ENCODE measurements at regions not wholly inside any gene's neighbourhood (a gene's known extent, or its start where the extent isn't known, plus 50 kb on each side); places are given as distances from the start of the nearest gene placed in this dataset.

DNA sequence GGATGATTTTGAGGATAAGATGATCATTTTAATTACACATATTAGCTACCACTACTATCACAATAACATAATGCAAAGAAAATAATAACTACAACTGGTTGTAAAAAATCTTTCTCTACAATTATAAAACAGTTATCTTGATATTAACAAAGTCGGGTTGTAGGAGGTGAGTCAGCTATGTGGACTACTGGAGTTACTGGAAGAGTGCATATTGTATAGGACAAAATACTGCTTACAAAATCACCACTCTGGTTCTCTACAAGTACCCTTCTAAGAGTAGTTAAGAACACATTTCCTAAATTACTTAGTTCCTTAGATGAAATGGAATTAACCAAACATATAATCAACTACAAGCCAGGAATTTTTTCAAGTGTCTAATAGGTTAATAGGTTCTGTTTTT is 74.1 kb downstream of the HYCC1 start:
- Histone ChIP-seq H3K79me2 (ENCODE audit: control insufficient read depth, insufficient read depth, low read length) (no peaks in the 10 kb centered on the region), H3K27me3 (ENCODE audit: control insufficient read depth in 2 of 2, insufficient read depth in 2 of 2, low read length in 2 of 2) (no peaks in the 10 kb centered on the region), H3K27ac (ENCODE audit: insufficient read depth, low read depth, low read length) (no peak overlapping the region), H3K4me2 (ENCODE audit: insufficient read depth, low read length) (no peak overlapping the region), H3K4me1 (ENCODE audit: control insufficient read depth, extremely low read depth, insufficient read depth, low read length) (no peaks in the 10 kb centered on the region), H4K20me1 (replicated peaks; ENCODE audit: control insufficient read depth, extremely low read depth, insufficient read depth, low read length) (no peaks in the 10 kb centered on the region), H3K9me3 (replicated peaks; ENCODE audit: control insufficient read depth, insufficient read depth, low read length) (no peaks in the 10 kb centered on the region), H3K36me3 (ENCODE audit: control insufficient read depth in 2 of 2, extremely low read depth in 1 of 2, insufficient read depth in 2 of 2, low read length in 2 of 2) (no peaks in the 10 kb centered on the region), H3K9me1 (replicated peaks; ENCODE audit: control insufficient read depth, extremely low read depth, insufficient read depth, low read length) (no peaks in the 10 kb centered on the region), H2AFZ (ENCODE audit: low read depth, low read length) (no peak overlapping the region), H3K9ac (replicated peaks; ENCODE audit: extremely low read depth, insufficient read depth, low read length) (no peak overlapping the region), H3K4me3 (replicated peaks in 1 of 3; ENCODE audit: insufficient read depth in 1 of 3, low read depth in 1 of 3, low read length in 3 of 3) (no peak overlapping the region)
- TF ChIP-seq POLR2A (IDR thresholded peaks at IDR 0.05; ENCODE audit: low read depth, low read length) (no peak), GATA2 (IDR thresholded peaks at IDR 0.05; ENCODE audit: insufficient read depth, insufficient read length, low read depth, low read length) (no peak), MYC (IDR thresholded peaks at IDR 0.05; ENCODE audit: low read depth, low read length) (no peak)
- ChIA-PET POLR2A (no interaction called here), CTCF (interaction anchor here (0.7 kb wide), 1 partner anchor 10 kb away, joined by 3 read pairs; no protein-coding TSS in a partner anchor)
- dilution Hi-C loops (cut with MboI; ENCODE audit: extremely low pct_ligation_motif_present, low sequenced_read_pairs) (no loop called here), intact Hi-C loops (cut with micrococcal nuclease) (no loop called here)
- DNase-seq (ENCODE audit: low read depth, low spot score) (no peak), FAIRE-seq (no peak)
- BruUV-seq (replicated peaks) = no TSS peak

DNA sequence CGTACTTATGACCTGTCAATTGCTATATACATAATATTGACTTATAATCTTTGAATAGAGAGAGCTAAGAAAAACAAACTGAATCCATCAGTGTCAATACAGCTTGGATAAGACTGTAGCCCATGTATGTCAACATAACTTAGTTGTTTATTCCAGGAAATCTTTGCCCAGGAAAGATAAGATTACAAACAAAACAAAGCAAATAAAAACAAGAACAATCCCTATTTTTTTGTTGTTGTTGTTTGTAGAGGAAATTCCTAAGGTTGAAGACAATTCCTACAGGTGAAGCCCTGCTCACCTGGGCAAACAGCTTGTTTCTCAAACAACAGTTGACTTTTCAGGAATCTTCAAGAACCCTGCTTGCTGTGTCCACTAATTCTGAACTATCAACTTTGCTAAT is 76.0 kb downstream of the HYCC1 start:
- intact Hi-C loops (cut with micrococcal nuclease) = no loop called here
- ChIA-PET POLR2A (interaction anchor here (0.7 kb wide), 1 partner anchor 307 kb away, joined by 3 read pairs; no protein-coding TSS in a partner anchor), CTCF (interaction anchor here (1.0 kb wide), 1 partner anchor 378 kb away, joined by 3 read pairs; no protein-coding TSS in a partner anchor)
- dilution Hi-C loops (cut with MboI; ENCODE audit: extremely low pct_ligation_motif_present, low sequenced_read_pairs) = no loop called here
- BruUV-seq (replicated peaks) = no TSS peak
- H3K4me3 ChIP-seq (replicated peaks in 1 of 3; ENCODE audit: insufficient read depth in 1 of 3, low read depth in 1 of 3, low read length in 3 of 3) = no peak overlapping the region
- H3K9me3 ChIP-seq (replicated peaks; ENCODE audit: control insufficient read depth, insufficient read depth, low read length) = no peaks in the 10 kb centered on the region
- no peaks in the 10 kb centered on the region for H3K27me3 ChIP-seq (ENCODE audit: control insufficient read depth in 2 of 2, insufficient read depth in 2 of 2, low read length in 2 of 2)
- H3K36me3 ChIP-seq (ENCODE audit: control insufficient read depth in 2 of 2, extremely low read depth in 1 of 2, insufficient read depth in 2 of 2, low read length in 2 of 2) = no peaks in the 10 kb centered on the region
- no peaks in the 10 kb centered on the region for H3K79me2 ChIP-seq (ENCODE audit: control insufficient read depth, insufficient read depth, low read length)
- no peak overlapping the region for H3K4me2 ChIP-seq (ENCODE audit: insufficient read depth, low read length)
- no peak overlapping the region for H2AFZ ChIP-seq (ENCODE audit: low read depth, low read length)
- H3K9me1 ChIP-seq (replicated peaks; ENCODE audit: control insufficient read depth, extremely low read depth, insufficient read depth, low read length) = no peaks in the 10 kb centered on the region
- TF ChIP-seq POLR2AphosphoS5 (IDR thresholded peaks at IDR 0.05; ENCODE audit: insufficient read depth, low read depth, low read length) = no peak
- no peak for TF ChIP-seq FOS (IDR thresholded peaks at IDR 0.05; ENCODE audit: borderline replicate concordance, insufficient read depth, low read length)
- no peak for TF ChIP-seq POLR2A (IDR thresholded peaks at IDR 0.05; ENCODE audit: low read depth, low read length)
- TF ChIP-seq MYC (IDR thresholded peaks at IDR 0.05; ENCODE audit: low read depth, low read length) = no peak
- TF ChIP-seq JUN (IDR thresholded peaks at IDR 0.05; ENCODE audit: borderline replicate concordance, insufficient read depth, insufficient read length, low read depth) = no peak
- no peak for TF ChIP-seq GATA2 (IDR thresholded peaks at IDR 0.05; ENCODE audit: insufficient read depth, insufficient read length, low read depth, low read length)
- TF ChIP-seq, protein P1, sequence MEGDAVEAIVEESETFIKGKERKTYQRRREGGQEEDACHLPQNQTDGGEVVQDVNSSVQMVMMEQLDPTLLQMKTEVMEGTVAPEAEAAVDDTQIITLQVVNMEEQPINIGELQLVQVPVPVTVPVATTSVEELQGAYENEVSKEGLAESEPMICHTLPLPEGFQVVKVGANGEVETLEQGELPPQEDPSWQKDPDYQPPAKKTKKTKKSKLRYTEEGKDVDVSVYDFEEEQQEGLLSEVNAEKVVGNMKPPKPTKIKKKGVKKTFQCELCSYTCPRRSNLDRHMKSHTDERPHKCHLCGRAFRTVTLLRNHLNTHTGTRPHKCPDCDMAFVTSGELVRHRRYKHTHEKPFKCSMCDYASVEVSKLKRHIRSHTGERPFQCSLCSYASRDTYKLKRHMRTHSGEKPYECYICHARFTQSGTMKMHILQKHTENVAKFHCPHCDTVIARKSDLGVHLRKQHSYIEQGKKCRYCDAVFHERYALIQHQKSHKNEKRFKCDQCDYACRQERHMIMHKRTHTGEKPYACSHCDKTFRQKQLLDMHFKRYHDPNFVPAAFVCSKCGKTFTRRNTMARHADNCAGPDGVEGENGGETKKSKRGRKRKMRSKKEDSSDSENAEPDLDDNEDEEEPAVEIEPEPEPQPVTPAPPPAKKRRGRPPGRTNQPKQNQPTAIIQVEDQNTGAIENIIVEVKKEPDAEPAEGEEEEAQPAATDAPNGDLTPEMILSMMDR (IDR thresholded peaks at IDR 0.05; ENCODE audit: extremely low read depth in 1 of 2, insufficient read depth in 1 of 2, low read depth in 1 of 2, low read length in 2 of 2) = no peak
- TF ChIP-seq EZH2 (IDR thresholded peaks at IDR 0.05; ENCODE audit: borderline replicate concordance, low read depth, low read length, severe bottlenecking) = no peak
- TF ChIP-seq, protein P2, sequence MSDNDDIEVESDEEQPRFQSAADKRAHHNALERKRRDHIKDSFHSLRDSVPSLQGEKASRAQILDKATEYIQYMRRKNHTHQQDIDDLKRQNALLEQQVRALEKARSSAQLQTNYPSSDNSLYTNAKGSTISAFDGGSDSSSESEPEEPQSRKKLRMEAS (IDR thresholded peaks at IDR 0.05; ENCODE audit: insufficient read depth, insufficient read length) = no peak
- no peak overlapping the region for H3K9ac ChIP-seq (replicated peaks; ENCODE audit: extremely low read depth, insufficient read depth, low read length)
- H3K27ac ChIP-seq (ENCODE audit: insufficient read depth, low read depth, low read length) = no peak overlapping the region
- no peaks in the 10 kb centered on the region for H3K4me1 ChIP-seq (ENCODE audit: control insufficient read depth, extremely low read depth, insufficient read depth, low read length)
- DNase-seq (ENCODE audit: low read depth, low spot score) (no peak), FAIRE-seq (no peak)
- H4K20me1 ChIP-seq (replicated peaks; ENCODE audit: control insufficient read depth, extremely low read depth, insufficient read depth, low read length) = no peaks in the 10 kb centered on the region
